ENCODE measurements at regions not wholly inside any gene's neighbourhood (a gene's known extent, or its start where the extent isn't known, plus 50 kb on each side); places are given as distances from the start of the nearest gene placed in this dataset.

- TF ChIP-seq, protein P1, sequence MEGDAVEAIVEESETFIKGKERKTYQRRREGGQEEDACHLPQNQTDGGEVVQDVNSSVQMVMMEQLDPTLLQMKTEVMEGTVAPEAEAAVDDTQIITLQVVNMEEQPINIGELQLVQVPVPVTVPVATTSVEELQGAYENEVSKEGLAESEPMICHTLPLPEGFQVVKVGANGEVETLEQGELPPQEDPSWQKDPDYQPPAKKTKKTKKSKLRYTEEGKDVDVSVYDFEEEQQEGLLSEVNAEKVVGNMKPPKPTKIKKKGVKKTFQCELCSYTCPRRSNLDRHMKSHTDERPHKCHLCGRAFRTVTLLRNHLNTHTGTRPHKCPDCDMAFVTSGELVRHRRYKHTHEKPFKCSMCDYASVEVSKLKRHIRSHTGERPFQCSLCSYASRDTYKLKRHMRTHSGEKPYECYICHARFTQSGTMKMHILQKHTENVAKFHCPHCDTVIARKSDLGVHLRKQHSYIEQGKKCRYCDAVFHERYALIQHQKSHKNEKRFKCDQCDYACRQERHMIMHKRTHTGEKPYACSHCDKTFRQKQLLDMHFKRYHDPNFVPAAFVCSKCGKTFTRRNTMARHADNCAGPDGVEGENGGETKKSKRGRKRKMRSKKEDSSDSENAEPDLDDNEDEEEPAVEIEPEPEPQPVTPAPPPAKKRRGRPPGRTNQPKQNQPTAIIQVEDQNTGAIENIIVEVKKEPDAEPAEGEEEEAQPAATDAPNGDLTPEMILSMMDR (IDR thresholded peaks at IDR 0.05) = no peak
- TF ChIP-seq POLR2A (IDR thresholded peaks at IDR 0.05) = no peak
Observed at GRCh38 chr5:116674881-116675625, 100.4 kb upstream of the SEMA6A start.

Data from Peyer's patch (tissue), 4 donors.